ENCODE measurements at regions not wholly inside any gene's neighbourhood (a gene's known extent, or its start where the extent isn't known, plus 50 kb on each side); places are given as distances from the start of the nearest gene placed in this dataset.

DNA sequence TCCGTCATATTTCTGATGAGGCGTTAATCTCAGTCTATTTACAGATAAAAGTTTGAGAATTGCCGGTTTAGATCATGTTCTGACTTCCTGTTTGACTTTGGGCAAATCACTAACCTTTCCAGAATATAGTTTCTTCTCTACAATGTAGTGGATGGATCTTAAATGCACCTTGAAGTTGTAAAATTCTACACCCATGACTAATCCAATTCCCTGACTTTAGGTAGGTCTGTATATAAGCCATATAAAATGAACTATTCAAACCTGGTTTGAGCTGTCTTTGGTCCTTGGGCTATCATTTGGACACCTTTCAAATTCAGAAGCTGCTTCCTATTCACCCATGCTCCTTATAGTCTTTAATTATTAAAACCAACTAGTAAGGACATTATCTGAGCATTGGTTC lies 52.2 kb upstream of the BLID start:
- Histone ChIP-seq H3K36me3 (ENCODE audit: control insufficient read depth in 2 of 4, insufficient read depth in 4 of 4, low read length in 3 of 4) (no peaks in the 10 kb centered on the region), H3K27me3 (replicated peaks in 1 of 4; ENCODE audit: control insufficient read depth in 3 of 4, extremely low read depth in 1 of 4, insufficient read depth in 3 of 4, low read length in 3 of 4) (no peaks in the 10 kb centered on the region), H2BK12ac (ENCODE audit: low read depth, low read length) (no peak overlapping the region), H3K9me3 (ENCODE audit: insufficient read depth in 2 of 2, low read depth in 1 of 2, low read length in 1 of 2) (no peaks in the 10 kb centered on the region), H3K79me1 (ENCODE audit: low read depth, low read length) (no peaks in the 10 kb centered on the region), H3K4me3 (ENCODE audit: extremely low read depth in 1 of 4, insufficient read depth in 2 of 4, low read depth in 3 of 4, low read length in 4 of 4) (no peak overlapping the region), H4K91ac (replicated peaks; ENCODE audit: insufficient read length, low read length) (no peak overlapping the region), H3K4me2 (ENCODE audit: insufficient read depth in 1 of 2, low read depth in 2 of 2, low read length in 2 of 2) (no peak overlapping the region), H4K5ac (ENCODE audit: insufficient read length, low read depth, low read length) (no peak overlapping the region), H2AFZ (ENCODE audit: low read length) (no peak overlapping the region), H3K79me2 (ENCODE audit: control insufficient read depth in 1 of 2, insufficient read depth in 2 of 2, low read length in 2 of 2) (no peaks in the 10 kb centered on the region), H3K23me2 (ENCODE audit: low read depth, low read length) (no peaks in the 10 kb centered on the region), H3K4ac (replicated peaks; ENCODE audit: insufficient read length, low read depth, low read length) (no peak overlapping the region), H3K23ac (ENCODE audit: insufficient read length) (no peak overlapping the region), H3K9ac (replicated peaks in 1 of 4; ENCODE audit: extremely low read depth in 1 of 4, low read depth in 3 of 4, low read length in 3 of 4) (no peak overlapping the region), H2BK120ac (replicated peaks; ENCODE audit: low read depth, low read length) (no peak overlapping the region), H2AK5ac (ENCODE audit: low read depth, low read length) (no peak overlapping the region), H3K56ac (replicated peaks; ENCODE audit: insufficient read length, low read depth, low read length) (no peak overlapping the region), H3K27ac (ENCODE audit: low read depth, low read length) (no peak overlapping the region), H2BK15ac (ENCODE audit: low read length) (no peak overlapping the region), H3K4me1 (replicated peaks in 1 of 4; ENCODE audit: control insufficient read depth in 3 of 4, insufficient read depth in 4 of 4, low read length in 3 of 4) (peaks cover 0 to 2% (median 0%) of the 10 kb centered on the region in 4 experiments; a peak in 1 of 7 replicates), H2BK5ac (ENCODE audit: low read depth, low read length) (no peak overlapping the region), H4K20me1 (replicated peaks in 1 of 2; ENCODE audit: control insufficient read depth in 1 of 2, insufficient read depth in 2 of 2, low read length in 2 of 2) (no peaks in the 10 kb centered on the region), H3K18ac (ENCODE audit: extremely low read depth, low read length) (no peak overlapping the region), H2BK20ac (ENCODE audit: low read length) (no peak overlapping the region), H3K14ac (ENCODE audit: insufficient read length) (no peak overlapping the region), H4K8ac (ENCODE audit: extremely low read depth, insufficient read depth, low read length) (no peak overlapping the region)
- no peak for DNase-seq (ENCODE audit: low read depth in 1 of 2, low spot score in 2 of 2)
- ChIA-PET CTCF (ENCODE audit: partially characterized antibody) (no interaction called here), POLR2A (ENCODE audit: partially characterized antibody) (no interaction called here)
- no peak for FAIRE-seq
- WGBS, 2 experiments (ENCODE audit: extremely low coverage in 1 of 2, insufficient coverage in 1 of 2, insufficient read length in 1 of 2, insufficient replicate concordance in 2 of 2, low coverage in 1 of 2, low lambda C conversion rate in 2 of 2, missing lambda C conversion rate in 1 of 2): 97% methylated on average over 3 of the region's 3 CpGs; no CpG with 5 or more reads in 1 of the 2 experiments
- TF ChIP-seq BRCA1 (IDR thresholded peaks at IDR 0.05; ENCODE audit: low read depth, low read length) (no peak), ASH2L (IDR thresholded peaks at IDR 0.05; ENCODE audit: low read length) (no peak), CEBPB (IDR thresholded peaks at IDR 0.05; ENCODE audit: low read depth, low read length) (no peak), CHD2 (IDR thresholded peaks at IDR 0.05; ENCODE audit: low read length) (no peak), RAD21 (IDR thresholded peaks at IDR 0.05 in 1 of 2, conservative IDR thresholded peaks at IDR 0.05 in 1 of 2; ENCODE audit: low read depth in 2 of 2, low read length in 2 of 2) (no peak), EGR1 (IDR thresholded peaks at IDR 0.05; ENCODE audit: borderline replicate concordance, low read depth, low read length) (no peak), SP2 (IDR thresholded peaks at IDR 0.05; ENCODE audit: low read length) (no peak), KDM1A (IDR thresholded peaks at IDR 0.05; ENCODE audit: borderline replicate concordance, low read length) (no peak), TAF7 (optimal IDR thresholded peaks at IDR 0.05; ENCODE audit: borderline replicate concordance, low read depth, low read length) (no peak), SRF (IDR thresholded peaks at IDR 0.05; ENCODE audit: low read depth, low read length) (no peak), POU5F1 (IDR thresholded peaks at IDR 0.05; ENCODE audit: low read depth, low read length) (no peak), SAP30 (IDR thresholded peaks at IDR 0.05; ENCODE audit: insufficient read depth, insufficient replicate concordance, low read length) (no peak)

All from H1 (cell line).